Cardiac septum (tissue), 1 donor: ENCODE measurements at regions not wholly inside any gene's neighbourhood (a gene's known extent, or its start where the extent isn't known, plus 50 kb on each side); places are given as distances from the start of the nearest gene placed in this dataset.

Experiments used
- DNase-seq: peaks from one replicate; pipeline ENCODE4 v3.0.0-alpha.2; 2020; ENCODE audit warnings: low spot score
- intact Hi-C: fragments of 100-400 bp; cut with DNase I; formaldehyde crosslinking; loops from one replicate; pipeline ENCODE4 v1.14.0; 2022
- donor health status: DM: no; HTN: no; CAD: no.

- intact Hi-C loops, result no loop called here
- DNase-seq, result no peak
Observed at GRCh38 chr17:69914520-69914919, 160.5 kb upstream of the KCNJ16 start.

- DNase-seq, result no peak
- intact Hi-C loops, result no loop called here
Observed at GRCh38 chr17:69916761-69917160, 158.3 kb upstream of the KCNJ16 start.

- intact Hi-C loops, result no loop called here
- DNase-seq, result no peak
Observed at GRCh38 chr17:69918164-69918563, 156.9 kb upstream of the KCNJ16 start.

GRCh38 chr17:69919789-69920188 lies 155.2 kb upstream of the KCNJ16 start:
- intact Hi-C loops, result no loop called here
- no peak for DNase-seq

- intact Hi-C loops, result no loop called here
- no peak for DNase-seq
Observed at GRCh38 chr17:69921046-69921445, 154.0 kb upstream of the KCNJ16 start.

GRCh38 chr17:69928611-69929010 lies 146.4 kb upstream of the KCNJ16 start:
- DNase-seq, result no peak
- intact Hi-C loops, result no loop called here

- intact Hi-C loops, result no loop called here
- DNase-seq, result no peak
Observed at GRCh38 chr17:69936996-69937395, 138.0 kb upstream of the KCNJ16 start.

- intact Hi-C loops, result no loop called here
- DNase-seq, result no peak
Observed at GRCh38 chr17:69943058-69943457, 132.0 kb upstream of the KCNJ16 start.

- no peak for DNase-seq
- intact Hi-C loops, result no loop called here
Observed at GRCh38 chr17:69944406-69944805, 130.6 kb upstream of the KCNJ16 start.

- no peak for DNase-seq
- intact Hi-C loops, result no loop called here
Observed at GRCh38 chr17:69945698-69946185, 129.3 kb upstream of the KCNJ16 start.

GRCh38 chr17:69947027-69947759 lies 127.8 kb upstream of the KCNJ16 start:
- DNase-seq, result no peak
- intact Hi-C loops, result no loop called here

GRCh38 chr17:69948406-69948805 lies 126.6 kb upstream of the KCNJ16 start:
- no peak for DNase-seq
- intact Hi-C loops, result no loop called here

GRCh38 chr17:69949496-69949895 lies 125.5 kb upstream of the KCNJ16 start:
- no peak for DNase-seq
- intact Hi-C loops, result no loop called here

- intact Hi-C loops, result no loop called here
- no peak for DNase-seq
Observed at GRCh38 chr17:69949973-69950695, 124.9 kb upstream of the KCNJ16 start.

- DNase-seq, result no peak
- intact Hi-C loops, result no loop called here
Observed at GRCh38 chr17:69950701-69951418, 124.2 kb upstream of the KCNJ16 start.

- no peak for DNase-seq
- intact Hi-C loops, result no loop called here
Observed at GRCh38 chr17:69954241-69954925, 120.6 kb upstream of the KCNJ16 start.

- intact Hi-C loops, result no loop called here
Observed at GRCh38 chr17:69958063-69958462, 117.0 kb upstream of the KCNJ16 start.

GRCh38 chr17:69959283-69959682 lies 115.7 kb upstream of the KCNJ16 start:
- intact Hi-C loops, result no loop called here
- no peak for DNase-seq

More at GRCh38 chr17:69958063-69958462, 117.0 kb upstream of the KCNJ16 start:
- no peak for DNase-seq

GRCh38 chr17:69960755-69961154 lies 114.3 kb upstream of the KCNJ16 start:
- DNase-seq, result no peak
- intact Hi-C loops, result no loop called here
